ENCODE measurements at regions not wholly inside any gene's neighbourhood (a gene's known extent, or its start where the extent isn't known, plus 50 kb on each side); places are given as distances from the start of the nearest gene placed in this dataset.
"Not testable (repeated sequence)": the region's sequence is repeated elsewhere in the genome, so short reads cannot be mapped to it uniquely, and the experiment has no call there.

DNA sequence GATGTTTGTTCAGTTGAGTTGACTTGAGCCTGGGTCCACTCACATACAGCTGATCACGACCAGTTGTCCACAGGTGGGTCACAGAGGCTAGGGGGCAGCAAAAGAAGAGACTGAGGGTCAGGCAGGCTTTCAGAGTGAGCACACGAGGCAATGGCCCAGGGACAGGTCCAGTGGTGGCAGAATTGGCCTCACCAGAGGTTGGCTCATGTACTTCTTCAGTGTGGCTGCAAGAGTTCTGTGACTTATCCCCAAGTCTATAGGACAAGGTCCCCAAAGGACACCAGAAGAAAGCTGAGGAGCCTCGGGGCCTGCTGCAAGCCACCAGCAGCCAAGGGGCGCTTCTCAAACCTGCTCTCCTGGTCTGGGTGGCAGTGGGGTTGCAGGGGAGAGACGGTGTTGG, 219.8 kb downstream of the TFCP2L1 start:
- no peak for DNase-seq

DNA sequence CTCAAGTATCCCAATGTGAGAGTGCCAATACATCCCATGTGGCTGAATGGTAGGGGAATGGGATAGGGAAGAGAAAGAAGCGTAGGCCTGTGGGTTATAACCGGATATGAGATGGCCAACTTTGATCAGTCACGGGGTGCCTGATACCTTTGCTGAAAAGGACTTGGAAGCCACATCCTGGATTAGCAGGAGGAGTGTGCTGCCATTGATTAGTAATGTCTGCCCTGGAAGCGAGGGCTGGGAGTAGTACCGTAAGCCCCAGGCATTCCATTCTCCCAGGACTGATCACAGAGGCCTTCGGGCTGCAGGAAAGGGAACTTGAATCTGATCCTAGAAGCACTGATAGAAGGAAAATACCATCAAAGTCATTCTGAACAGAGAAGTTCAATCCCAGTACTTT, 218.5 kb downstream of the TFCP2L1 start:
- no peak for DNase-seq

DNA sequence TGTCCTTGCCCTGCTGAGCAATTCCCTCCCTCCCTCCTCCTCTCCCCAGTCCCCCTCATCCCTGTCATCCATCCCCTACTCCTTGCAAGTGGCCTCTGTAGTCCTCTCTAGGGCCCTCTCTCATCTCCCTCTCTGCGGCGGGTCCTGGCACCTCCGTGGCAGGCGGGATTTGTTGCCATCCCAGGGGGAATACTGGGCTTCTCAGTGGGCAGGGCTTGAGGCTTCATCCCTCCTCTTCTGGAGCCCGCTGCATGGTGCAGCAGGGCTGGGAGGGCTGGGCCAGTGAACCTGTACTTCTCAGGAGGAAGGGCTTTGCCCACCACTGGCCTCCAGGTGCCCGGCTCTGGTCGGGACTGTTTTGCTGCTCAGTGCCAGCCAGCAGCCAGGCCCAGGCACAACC, 216.2 kb downstream of the TFCP2L1 start:
- DNase-seq: no peak

DNA sequence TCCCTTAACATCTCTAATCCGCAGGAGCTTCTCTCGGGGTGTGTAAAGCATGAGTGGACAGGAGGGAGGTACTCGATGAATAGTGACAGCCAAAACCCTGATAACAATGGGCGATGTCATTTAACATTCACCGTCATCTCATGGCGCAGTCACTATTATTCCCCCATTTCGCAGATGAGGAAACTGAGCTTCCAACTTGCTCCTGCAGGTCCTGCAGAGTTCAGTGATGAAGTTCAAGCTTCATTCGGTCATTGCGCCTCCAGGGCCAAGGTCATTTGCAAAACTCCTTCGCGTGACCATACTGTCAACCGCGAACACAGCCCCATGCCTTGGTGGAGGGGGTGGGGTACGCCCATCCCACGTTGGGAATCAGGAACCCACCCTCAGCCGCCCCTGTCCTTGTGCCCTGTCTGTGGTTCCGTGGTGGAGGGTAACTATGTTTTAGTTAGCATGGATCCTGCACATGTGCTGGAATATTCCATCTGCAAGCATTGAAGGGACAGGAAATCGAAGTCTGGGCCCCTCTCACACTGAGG, 215.5 kb downstream of the TFCP2L1 start:
- no peak for DNase-seq

DNA sequence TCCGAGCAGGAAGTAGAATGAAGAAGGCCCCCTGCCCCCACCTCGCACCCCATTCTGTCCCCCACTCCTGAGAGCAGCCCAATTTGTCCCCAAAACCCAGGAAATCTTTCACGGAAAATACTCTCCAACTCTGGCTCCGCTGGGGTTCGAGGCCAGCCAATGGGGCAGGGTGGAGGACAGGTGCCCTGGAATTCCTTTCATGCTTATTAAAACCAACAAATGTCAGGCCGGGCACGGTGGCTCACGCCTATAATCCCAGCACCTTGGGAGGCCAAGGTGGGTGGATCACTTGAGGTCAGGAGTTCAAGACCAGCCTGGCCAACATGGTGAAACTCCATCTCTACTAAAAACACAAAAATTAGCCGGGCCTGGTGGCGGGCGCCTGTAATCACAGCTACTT, 214.9 kb downstream of the TFCP2L1 start:
- DNase-seq: not testable (repeated sequence)

DNA sequence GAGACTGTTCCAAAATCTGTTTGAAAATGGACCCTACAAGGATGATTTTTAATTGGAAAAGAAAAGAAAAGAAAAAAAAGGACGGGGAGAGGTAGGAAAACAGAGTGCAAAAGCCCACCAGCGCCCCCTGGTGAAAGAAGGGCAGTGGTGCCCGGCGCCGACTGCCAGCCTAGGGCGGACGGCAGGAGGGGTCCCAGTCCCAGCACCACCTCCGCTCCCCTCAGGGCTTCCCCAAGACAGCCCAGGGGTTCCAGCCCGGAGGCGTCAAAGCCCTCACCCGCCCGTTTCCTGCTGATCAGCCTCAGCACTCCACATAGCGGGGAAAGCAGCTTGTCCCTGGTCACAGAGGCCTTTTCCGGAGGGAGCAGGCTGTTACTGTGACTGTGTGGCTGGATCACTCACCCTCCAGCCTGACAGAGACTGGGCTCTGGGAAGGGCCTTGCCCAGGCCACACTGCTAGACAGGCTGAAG, 213.9 kb downstream of the TFCP2L1 start:
- DNase-seq: peak; percentile 49

DNA sequence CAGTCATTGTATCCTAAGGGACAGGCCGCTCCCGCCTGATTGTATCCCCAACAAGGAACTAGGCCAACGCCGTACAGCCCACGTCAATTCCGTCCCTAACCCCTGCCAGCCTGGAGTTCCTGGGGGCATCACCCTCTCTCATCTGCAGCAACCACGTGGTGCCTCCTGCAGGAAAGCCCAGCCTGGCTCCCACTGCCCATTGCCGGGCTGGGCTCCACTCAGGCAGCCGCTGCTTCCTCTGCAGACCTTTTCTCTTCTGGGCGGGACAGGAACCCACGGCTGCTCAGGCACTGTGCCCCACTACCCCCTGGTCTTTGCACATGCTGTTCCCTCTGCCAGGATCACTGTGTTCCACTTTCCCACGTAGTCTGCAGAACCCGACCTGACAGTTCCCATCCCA, 212.2 kb downstream of the TFCP2L1 start:
- peak; percentile 2 for DNase-seq

DNA sequence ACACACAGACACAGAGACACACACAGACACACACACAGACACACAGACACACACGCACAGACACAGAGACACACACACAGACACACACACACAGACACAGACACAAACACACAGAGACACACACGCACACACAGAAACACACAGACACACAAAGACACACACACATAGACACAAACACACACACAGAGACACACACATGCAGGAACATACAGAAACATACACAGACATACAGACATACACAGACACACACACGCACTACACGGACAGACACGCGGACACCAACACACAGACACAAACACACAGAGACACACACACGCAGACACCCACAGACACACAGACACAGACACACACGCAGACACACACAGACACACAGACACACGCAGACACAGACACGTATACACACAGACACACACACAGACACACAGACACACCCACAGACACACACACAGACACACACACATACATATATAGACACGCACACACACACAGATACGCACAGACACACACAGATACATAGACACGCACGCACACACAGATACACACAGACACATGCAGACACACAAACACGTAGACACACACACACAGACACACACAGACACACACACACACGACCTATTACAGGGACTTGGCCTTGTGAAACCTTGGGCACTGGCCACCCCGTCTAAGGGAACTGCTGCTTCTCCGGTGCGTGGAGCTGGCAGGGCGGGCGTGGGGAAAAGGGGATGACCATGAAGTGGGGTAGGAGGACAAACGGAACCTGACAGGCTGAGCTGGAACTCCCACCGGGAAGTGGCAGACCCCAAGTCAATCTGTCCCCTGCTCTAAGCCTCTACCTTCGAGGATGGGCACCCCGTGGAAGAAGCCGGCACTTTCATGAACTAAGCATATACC, 211.4 kb downstream of the TFCP2L1 start:
- no peak for DNase-seq

DNA sequence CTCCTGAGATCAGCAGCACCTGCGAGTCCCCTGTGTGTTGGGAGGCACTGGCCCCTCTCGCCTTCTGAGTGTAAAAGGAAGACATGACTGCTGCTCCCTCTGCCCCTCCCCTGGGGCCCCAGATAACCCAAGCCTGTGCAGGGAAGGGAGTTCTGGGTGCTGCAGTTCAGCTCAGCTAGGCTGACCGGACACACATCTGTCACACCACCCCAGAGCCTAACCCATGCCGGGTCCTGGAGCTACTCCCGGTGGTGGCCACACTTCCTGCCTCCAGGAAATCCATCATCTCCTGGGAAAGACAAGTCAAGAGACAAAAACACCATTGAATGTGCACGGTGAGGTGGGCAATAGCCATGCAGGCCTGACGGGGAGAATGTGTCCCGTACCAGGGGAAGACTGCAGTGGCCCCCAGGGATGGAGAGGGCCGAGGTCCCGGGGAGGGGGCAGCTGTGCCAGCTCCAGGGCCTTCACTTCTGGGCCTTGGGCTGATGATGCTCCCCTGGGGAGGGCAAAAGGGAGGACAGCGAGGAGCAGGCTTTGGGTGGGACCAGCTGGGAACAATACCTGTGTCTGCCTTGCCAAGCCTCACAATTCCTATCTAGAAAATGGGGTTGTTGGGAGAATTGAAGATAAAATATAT, 210.6 kb downstream of the TFCP2L1 start:
- peak; percentile 15 for DNase-seq

DNA sequence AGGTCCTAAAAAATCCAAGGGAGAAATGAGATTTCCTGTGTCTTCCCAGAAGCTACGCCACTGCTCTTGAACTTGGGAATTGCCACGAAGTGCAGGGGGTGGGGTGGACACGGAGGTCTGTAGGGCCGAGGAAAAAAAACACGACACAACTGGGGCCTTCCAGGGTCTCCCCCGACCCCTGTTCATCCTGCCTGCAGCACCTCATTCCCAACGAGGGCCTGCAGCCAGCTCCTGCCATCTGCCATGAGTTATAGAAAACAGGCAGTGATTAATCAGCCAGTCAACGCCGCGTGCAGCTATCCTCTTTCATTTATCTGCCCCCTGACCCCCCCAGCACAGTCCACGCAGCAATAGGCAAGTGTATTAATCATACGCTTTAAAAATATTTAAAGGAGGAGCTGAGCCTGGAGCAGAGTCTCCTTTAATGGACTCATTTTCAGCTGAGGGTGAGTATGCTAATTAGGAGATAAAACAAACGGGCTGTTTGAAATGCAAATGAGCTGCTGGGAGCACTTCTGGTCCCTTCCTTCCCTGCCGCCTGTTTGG, 209.9 kb downstream of the TFCP2L1 start:
- DNase-seq: peak; percentile 84

DNA sequence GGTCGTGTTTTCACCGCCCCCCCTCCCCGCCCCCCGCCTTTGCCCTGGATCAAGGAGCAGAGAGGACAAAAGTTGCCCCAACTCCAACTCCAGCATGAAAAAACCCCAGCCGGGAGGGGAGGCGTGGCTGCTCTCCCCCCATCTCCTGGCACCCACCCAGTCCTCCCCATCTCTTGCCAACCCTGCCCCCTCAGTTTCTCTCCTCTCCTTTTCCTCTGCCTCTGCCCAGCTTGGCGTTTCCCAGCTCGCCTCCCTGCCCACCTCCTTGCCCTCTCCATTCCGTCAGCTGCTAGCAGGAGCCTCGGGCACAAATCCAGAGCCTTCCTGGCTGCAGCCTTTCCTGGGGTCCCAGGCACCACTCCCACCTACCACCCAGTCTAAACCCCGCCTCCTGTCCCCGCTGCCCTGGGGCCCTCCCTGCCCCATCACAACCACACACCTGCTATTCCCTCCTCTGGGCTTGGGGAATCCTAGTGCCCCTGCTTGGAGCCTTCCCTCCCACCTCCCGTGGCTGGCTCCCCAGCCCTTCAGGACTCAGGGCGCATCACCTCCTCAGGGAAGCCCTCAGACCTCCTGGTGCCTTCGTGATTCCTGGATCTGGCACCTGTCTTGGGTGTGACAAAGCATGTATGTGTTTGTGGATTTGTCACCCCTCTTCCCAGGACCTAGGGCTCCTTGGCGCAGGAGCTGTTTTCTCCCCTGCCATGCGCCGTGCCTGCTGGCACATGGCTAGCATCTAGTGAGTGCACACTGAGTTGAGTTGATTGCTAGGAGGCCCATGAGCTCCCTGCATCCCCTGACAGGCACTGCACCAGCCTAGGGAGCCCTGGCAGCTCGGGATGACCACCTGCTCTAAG, 209.1 kb downstream of the TFCP2L1 start:
- DNase-seq: peak; percentile 69

DNA sequence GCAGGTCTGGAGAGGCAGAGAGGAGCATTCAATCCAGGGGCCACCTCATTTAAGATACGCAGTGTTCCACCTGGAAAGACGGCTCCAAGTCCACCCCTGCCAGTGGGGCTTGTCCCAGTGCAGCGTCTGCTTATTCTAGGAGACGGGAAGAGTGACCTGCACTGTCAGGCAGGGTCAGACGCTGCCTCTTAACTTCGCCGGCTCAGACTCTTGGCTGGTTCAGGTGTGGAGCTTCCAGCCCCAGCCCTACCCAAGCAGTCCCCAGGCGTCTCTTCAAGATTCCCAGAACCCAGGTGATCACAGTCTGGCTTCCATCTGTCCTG, 208.5 kb downstream of the TFCP2L1 start:
- peak; percentile 31 for DNase-seq

DNA sequence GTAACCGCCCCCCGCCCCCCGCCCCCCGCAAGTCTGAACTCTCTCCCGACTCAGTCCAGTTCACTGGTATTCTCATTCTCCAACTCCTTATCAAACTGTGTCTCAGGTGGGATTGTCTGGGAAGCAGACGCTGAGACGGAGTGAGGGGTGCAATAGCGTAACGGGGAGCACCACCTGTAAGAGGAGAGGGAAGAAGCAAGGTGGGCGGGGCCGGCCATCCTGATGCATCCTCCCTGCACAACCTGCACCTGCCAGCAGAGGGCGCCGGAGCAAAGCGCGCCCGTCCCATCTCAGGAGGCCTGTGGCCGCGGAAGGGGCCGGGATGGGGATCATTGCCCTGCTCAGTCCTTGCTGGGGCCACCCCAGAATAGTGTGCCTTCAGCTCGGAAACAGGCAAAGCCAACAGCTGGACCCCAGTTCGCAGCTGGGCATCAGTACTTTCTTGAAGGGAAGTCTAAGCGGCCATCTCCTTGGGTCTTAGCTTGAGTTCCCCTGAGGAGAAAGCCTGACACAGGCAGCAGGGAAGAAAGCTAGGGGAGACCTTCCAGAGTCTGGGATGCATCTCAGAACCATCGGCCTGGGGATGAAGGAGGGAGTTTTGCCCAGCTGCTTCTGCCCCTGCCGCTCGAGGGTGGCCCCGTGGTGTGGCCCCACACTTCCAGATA, 208.0 kb downstream of the TFCP2L1 start:
- peak; percentile 57 for DNase-seq

DNA sequence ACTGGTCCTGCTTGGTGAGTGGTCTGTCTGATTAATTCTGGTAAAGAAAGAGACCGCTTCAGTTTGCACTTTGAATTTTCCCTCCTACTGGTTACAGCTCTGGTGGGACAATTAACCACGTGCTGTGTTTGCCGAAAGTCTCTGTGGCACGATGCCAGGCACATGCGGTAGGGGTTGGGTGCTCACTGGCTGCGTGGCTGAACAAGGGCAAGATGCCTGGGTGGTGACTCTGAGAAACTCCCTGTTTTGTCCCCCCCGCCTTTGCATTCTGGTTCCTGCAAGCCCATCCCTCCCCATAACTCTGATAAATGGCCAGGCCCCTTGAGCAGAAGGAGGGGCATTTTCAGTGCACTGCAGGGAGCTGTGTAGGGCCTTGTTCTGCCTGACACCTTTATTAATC, 206.1 kb downstream of the TFCP2L1 start:
- DNase-seq: peak; percentile 59

DNA sequence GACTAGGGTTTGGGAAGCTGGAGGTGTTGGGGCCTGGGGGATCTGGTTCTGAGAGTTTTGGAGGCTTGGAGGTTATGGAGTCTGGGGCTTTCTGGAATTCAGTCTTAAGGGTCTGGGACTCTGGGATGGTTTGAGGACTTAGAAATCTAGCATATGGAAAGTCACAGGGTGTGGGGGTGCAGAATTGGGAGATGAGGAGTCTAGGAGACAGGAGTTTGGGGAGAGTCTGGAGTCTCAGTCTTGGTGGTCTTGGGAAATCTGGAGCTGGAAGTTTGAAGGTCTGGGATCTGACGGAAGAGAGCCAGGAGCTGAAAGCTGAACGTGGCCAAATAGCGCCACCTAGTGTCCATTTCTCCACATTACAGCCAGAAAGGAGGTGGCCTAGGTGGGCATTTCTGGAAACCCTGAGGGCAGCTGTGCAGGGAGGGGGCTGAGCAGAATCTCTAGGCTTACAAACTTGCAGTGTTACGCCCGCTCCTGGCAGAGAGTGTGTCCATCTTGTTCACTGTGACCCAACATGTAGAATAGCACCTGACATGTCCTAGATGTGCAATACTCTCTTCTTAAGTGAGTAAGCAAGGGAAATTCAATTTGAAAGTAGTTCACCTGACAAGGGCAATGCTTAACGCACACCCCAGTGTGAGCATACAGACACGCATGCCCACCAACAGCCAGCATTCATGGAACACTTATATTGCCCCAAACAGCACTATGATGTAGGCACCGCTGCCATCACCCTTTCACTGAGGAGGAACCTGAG, 204.8 kb downstream of the TFCP2L1 start:
- peak; percentile 62 for DNase-seq

DNA sequence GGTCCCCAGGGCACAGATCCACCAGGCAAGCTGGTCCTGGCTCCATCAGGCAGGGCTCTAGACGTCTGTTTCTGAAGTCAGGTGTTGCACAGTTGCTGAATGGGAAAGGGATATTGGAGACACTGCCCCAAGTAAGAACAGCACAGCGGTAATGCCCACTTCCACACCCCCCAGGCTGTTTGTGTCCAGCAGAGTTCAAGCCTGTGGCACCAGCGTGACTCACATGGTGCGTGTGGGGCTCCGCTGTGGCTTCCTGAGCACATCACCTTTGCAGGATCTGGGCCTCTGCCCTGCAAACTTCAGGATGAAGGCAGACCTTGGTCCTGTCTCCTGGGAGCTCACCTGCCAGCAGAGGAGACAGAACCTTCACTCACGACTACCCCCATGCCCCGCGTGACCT, 203.3 kb downstream of the TFCP2L1 start:
- no peak for DNase-seq

DNA sequence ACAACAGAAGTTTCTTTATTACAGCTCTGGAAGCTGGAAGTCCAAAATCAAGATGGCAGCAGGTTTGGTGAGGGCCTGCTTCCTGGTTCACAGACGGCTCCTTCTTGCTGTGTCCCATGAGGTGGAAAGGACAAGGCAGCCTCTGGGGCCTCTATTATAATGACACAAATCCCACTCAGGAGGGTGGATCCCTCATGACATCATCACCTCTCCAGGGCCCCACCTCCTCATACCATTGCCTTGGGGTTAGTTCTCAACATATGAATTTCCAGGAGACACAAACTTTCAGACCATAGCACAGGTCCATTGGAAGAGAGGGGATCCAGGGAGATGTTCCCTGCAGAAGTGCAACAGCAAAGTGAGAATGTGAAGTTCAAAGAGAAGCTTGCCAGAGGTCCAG, 202.8 kb downstream of the TFCP2L1 start:
- no peak for DNase-seq

DNA sequence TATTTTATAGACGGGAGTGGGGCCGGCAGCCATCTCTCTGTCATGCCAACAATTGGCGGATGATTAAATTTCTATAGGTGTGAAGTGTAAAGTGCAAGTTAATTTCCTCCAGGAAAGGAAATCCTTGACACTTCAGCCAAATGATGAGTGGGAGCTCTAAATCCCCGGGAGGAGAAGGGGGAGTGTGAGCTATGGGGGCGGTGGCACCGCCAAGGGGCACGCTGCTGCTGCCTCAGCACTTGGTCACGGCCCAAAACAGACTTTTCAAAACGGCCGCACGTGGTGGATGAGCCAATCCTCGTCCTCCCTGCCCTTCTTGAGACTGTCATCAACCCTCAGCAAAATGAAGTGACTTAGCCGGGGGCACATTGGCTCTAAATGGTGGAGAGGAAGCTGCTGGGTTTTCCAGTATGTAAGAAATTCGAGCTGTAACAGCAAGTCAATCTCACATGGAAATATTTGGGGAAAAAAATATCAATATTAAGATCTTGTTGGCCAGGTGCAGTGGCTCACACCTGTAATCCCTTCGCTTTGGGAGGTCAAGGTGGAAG, 200.8 kb downstream of the TFCP2L1 start:
- no peak for DNase-seq

DNA sequence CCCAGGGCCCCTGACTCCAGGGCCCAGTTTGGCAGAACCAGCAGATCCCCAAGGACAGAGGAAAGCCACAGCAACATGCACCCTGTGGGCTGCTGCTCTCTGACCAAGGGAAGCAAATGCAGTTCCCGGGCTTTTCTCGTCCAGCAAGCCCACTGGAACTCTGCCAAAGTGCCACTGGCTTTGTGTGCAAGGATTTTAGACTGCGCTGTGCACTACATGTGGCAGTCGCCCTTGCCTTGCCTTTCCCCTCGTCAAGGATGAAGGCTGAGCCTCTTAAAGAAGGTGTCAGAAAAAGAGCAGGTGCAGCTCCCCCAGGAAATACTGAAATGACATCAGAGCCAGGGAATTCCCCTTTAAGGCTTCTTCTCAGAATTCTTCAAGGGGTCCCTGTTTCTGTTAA, 199.2 kb downstream of the TFCP2L1 start:
- peak; percentile 54 for DNase-seq

DNA sequence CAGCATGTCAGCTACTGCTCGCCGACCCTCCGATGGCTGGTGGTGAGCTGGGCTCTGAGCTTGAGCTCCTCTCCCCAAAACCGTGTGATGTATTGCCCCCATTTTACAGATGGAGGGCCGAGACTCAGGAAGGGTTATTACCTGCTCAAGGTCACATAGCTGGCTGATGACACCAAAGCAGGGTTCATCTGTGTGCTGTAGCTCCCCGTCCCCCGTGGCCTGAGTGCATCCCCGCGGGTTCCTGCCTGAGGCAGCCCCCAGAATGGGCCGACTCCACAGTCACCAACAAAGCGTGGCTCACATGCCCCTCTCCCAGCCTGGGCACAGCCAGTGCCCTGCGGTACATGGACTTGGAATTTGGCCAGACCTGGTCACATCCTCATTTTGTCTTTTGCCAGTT, 198.6 kb downstream of the TFCP2L1 start:
- DNase-seq: no peak

DNA sequence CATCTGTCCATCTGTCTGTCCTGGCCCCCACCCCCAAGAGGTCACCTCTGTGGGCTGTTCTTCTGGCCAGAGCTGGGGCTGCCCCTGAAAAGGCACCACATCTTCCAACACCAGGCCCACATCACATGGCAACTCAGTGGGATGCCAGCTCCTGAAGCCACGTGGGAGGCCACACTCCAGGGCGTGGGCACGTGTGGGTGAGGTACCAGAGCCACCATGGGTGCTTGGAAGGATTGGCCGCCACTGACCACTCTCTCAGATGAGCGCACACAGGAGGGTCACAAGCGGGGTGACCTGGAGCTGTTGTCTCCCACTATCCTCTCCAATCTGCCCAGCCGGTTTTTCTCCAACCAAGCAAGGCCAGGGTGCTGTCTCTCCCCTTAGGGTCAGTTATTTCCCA, 197.9 kb downstream of the TFCP2L1 start:
- DNase-seq: no peak

All from NCI-H69 (cell line).